NCI-H128 (cell line): ENCODE measurements at regions not wholly inside any gene's neighbourhood (a gene's known extent, or its start where the extent isn't known, plus 50 kb on each side); places are given as distances from the start of the nearest gene placed in this dataset.
"Not testable (repeated sequence)": the region's sequence is repeated elsewhere in the genome, so short reads cannot be mapped to it uniquely, and the experiment has no call there.

Experiments
- DNase-seq: peaks from one replicate; lab custom pipeline; 2025; ENCODE audit not compliant: unreplicated experiment; lab: John Stamatoyannopoulos, UW

DNA sequence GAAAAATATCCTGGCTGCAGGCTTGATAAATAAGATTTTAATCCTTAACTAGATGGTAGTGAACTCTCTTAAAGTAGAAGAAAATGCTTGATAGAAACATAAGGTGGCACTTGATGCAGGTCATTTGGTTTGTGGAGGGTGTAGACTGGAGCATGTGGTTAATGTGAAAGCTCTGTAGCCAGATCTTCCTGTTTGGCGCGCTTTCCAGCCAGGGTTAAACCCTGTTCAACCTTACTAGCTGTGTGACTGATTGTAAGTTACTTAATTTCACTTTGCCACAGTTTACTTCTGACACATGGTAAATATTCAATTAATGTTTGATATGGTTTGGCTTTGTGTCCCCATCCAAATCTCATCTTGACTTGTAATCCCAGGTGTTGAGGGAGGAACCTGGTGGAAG lies 394.0 kb downstream of the REEP3 start:
- no peak for DNase-seq

DNA sequence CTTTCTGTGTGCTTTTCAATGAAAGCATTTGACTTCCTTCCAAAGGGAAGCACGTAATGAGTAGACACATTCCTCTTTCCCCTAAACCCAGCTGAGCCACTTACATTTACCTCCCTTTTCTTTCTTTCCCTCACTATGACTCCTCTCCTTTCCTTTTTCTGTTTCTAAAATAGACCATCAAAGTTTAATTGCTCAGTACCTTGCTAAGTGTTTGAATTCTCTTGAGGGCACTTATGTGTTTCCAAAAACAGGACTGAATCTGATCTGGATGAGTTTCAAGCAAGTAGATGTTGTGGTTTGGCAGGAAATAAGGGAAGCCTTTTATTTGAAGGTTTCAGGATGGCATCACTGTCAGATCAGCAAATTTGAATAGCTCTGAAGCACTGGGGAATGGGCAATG lies 396.2 kb downstream of the REEP3 start:
- DNase-seq = no peak

DNA sequence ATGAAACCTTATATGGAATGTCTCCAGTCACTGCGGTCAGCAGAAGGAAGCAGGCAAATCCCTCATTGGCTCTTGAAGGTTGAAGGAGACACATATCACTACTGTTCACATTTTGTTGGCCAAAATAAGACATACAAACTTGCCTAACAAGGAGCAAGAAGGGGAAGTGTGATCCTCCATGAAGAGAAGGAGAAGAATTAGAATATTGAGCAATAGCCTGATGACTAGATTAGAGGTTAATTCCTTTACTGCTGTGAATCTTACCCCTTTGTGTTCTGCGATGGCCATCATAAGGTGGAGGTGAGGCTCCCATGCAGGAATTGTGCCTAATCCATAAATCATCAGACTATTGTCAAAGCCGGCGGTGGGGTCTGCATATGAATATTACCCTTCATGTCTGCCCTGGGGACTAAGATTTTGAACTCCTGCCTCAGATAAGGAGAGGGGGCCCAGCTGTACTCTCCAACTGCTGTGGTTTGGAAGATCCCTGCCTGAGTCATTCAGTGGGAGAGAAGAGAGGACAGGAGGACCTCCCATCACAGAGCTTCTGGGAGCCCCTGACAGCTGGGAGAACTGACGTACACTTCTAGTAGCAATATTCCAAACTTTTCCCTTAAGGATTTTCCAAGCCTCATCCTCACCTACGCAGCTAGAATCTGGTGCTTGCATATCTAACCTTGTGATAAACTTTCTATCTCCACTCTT lies 398.5 kb downstream of the REEP3 start:
- DNase-seq = no peak

DNA sequence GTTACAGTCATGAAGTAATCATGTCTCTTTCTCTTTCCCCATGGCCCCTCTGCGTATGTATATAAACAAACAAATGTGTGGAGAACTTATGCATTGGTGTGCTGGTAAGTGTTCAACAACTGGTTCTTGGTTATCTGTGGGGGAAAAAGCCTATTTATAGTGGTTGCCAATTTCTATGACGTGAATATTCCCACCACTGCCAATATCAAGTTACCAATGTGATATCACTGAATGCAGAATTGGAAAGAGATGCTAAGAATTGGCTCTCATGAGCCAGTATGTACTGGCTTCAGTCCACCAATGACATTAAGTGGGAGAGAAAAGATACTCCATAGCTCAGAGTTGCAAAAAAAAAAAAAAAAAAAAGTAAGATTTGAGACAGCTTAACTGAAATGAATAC lies 399.7 kb downstream of the REEP3 start:
- DNase-seq = no peak

DNA sequence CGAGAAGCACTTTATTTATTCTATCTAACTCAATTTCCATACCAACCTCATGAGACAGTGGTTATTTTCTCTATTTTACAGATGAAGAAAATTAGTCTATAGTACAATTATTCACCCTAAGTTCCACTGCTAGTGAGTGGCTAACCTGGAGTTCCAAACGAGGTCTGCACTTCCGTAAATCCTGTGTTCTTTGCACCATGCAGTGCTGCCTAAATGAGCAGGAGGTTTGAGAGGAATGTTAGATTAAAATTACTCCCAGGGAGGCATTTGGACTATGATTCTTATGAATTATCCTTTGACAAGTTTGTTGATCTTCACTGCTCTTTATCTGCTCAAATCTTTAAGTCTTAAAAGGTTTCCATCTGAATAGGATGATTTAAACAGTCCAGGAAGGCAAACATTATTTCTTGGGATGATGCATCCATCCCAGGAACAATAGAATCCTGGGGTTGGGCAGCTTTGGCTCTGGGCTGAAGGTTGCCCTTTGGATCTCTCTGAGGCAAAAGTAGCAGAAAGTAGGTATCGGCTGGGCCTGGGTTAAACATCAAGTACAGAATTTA lies 400.8 kb downstream of the REEP3 start:
- DNase-seq = no peak

DNA sequence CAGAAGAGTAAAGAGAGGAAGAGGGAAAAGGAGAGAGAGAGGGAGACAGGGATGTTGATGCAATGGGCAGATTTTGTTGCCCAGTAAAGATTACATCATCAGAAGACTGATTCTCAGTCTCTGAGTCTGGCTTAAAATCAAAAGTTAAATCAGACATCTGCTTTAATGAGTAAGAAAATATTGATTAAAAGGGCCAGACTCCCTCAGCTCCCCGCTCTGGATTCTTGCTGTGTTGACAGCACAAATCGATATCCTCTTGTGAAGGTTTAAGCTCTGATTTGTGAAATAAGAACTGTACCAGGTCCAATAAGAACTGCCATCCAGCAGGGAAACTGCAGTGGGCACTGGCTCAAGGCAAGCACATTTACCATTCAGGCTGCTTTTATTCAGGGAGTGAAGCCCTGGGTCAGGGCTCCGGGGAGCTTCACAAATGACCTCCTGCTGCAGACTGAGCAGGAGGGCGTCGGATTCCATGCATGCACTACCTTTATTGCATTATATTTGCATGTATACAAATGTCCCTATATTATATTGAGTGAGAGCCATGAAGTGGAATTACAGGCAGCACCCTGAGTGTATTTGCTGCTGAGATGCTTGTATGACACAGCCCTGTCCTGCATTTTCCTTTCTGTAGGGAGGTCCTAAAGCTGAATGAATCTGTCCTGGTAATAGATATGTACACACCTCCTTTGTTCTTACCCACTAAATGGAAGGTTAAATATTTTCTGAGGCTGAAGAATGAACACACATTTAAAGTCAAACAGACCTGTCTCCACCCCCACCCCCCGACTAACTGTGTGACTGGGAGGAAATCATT lies 401.5 kb downstream of the REEP3 start:
- DNase-seq = no peak

DNA sequence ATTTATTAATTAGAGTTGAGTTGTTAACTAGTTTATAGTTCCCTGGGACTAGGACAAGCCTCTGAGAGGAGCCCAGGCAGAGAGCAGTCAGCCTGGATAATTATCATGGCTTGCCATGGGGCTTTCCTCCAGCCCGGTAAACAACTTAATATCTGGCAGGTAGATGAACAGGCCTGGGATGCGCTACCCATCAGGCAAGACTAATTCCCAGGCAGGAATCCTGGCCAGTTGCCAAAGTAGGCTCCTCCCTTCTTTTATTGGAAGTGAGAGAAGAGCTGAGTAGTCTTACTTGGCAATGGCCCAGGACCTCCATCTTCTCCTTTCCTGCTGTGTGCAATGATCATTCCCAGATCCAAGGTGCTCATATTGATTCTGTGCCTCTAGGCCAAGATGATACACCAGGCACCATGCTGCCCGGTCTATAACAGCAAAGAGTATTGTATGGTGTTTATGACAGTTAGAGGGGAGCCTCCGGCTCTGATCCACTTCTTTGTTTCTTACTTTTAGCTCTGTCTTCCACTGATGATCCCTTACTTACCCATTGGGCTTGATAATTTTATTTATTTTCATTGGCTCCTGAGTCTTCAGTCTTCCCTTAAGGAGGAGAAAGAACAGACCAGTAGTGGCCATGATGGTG lies 408.7 kb downstream of the REEP3 start:
- DNase-seq = no peak

DNA sequence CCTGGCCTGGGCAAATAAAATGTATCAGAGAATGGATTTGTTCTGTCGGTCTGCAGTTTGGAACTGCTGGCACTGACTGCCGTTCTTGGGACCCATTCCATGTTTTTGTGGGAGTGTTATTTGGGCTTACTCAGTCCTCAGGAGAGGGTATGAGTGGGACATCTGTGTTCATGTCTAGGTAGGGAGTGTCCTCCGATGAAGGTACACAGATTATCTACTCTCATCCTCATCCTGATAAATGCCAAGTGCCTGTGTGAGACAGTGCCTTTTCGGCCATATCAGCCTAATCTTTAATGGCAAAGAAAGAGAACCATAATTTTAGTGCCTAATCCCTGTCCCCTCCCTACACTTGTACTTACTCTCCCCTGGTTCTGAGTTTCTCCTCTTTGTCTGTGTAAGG lies 409.4 kb downstream of the REEP3 start:
- no peak for DNase-seq

DNA sequence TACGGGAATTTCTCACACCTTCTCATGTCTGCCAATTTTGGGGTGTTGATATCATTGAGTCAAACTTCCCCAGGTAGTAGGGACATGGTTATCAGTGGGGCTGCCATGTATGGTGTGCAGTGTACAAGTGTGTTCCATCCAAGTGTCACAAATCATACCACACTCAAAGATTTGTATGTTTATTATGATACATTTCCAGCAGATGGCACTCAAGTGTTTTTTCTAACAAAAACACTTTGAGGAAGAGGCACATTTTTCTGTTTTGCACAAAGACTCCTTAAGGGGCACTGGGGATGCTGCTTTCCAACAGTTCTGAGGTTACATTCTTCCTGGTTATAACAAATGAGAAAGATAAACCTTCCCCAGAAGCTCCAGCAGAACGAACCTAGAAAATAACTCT lies 414.5 kb downstream of the REEP3 start:
- no peak for DNase-seq

DNA sequence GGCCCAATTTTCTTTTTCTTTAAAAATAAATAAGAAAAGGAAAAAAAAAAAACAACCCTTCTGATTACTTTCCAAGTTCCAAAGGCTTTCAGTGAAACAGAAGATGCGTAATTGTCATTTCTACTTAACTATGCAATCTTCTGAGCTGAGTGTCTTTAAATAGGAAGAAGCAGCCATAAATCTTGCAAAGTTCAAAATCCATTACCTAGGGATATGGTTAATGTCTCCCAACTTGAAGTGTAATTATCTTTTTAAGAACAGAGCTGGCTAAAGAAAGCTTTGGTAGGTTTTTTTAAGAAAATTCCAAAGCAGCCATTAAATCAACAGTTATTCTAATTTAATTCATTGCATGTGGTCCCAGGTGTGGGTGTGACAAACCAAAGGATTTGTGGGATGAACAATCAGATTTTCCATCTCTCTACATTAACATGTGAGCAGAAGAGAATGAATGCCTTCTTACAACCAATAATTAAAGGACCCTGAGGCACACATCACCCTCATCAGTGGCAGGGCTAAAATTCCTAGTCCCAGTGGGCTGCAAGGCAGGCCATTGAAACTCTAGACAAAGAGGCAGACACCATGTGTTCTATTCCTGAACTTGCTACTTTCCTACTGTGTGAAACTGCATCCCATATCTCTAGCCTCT lies 419.2 kb downstream of the REEP3 start:
- DNase-seq = no peak

DNA sequence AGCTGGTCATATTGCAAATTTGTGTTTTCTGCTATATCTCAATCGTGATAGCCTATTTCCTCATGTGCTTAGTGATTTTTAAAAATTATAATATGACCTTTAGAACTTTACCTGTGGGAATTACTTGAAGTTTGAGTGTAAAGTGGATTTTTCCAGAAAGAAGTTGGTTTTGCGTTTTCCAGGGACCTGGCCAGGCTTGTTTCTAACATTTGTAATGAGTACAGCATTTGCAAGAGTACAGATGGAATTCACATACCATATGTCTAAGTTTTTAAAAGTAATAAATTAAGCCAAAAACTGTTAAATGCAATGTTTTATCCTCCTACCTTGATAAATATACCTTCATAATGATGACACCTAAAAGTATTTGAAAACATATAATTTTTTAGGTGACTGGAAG lies 443.2 kb downstream of the REEP3 start:
- DNase-seq = no peak

DNA sequence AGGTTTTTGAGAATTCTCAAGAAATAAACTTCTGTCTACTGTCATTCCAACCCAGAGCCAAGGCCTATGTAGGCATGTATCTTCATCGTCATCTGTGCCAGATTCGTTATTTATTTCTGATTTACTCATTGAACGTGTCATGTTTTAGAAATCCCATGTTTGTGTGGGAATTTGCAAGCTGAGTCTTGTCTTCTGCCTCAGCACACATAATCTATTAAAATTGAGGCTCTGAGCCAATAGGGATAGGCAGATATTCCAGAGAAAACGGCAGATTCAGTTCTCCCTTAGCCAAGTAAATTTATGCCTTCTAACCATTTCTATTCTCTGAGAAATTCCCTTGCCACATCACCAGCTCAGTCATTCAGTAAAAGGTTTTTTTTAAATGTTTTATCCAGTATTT lies 444.6 kb downstream of the REEP3 start:
- DNase-seq = no peak

DNA sequence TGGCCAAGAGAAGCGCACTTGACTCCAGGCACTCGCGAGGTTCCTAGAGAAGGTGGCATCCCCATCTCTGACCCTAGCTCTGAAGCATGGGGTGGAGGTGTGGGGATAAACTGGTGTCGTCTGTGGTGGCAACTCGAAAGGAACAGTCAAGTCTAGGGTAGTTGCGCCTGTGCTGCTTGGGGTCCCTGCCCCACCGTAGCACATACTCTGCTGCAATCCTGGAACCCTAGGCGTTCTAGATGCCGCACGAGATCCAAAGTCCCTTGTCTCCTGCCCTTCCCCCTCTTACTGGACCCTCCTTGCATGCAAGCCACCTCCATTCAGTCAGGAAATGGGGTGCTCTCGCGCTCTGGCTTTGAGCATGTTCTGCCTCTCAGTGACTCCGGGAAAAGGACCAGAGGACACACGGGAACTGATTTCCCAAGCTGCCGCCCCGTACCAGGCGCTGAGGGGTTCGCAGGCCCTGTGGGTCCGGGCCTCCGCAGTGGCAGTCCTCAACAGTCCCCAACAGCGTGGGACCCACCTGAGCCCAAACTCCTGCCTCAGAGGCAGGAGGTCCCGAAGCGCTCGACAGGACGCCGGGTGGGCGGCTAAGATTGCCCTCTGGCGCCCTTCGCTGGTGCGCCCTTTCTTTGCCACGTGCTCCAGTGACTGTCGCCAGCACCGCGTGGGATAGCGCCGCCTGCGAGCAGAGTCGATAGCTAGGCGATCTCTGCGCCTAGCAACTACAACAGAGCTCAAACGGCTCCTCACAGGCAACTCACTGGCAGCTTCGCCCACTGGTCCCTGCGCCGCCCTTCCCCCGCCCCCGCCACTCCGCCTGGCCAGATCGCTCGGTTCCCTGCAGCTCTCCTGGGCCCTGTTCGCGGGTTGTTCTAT lies 452.0 kb downstream of the REEP3 start:
- DNase-seq = no peak

DNA sequence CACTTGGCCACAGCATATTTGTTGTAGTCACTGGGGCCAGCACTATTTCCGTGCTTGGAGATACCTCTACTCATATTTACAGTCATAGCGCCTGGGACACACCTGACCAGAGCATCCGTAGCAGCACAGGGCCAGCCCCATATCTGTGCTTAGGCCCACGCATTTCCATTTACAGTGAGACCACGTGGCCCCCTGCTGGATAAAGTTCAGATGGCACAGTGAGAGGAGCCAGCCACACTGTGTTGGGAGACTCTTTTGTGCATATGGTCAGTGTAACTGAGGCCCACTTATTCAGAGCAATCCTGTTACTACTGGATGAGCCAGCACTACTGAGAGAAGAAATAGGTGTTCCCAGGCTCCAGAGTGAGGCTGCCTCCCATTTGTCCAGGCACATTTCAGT lies 455.3 kb downstream of the REEP3 start:
- DNase-seq = no peak

DNA sequence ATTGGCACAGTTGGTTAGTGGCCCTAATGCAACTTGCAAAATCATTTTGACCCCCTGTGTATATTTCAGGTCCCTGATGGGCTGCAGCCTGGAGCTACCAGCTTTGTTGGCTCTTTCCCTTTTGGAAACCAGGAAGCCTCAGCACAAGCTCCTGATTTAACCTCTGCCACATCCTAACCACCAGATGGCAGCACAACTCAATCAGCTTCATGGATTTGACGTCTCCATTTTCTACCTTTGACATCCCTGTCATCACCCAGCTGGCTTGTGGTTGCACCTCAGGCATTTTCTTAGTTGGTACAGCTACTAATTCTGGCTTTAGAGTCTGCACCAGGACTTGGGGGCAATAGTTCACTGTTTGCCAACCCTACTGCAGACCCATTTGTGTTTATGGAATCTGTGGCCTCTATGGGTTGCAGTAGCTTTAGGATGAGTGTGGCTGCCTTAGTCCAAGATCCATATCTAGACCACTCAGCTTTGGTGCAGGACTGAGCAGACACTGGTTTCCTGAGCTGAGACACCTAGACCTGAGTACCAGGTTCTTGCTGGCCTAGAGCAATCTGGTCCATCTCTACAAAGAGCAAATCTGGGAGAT lies 456.2 kb downstream of the REEP3 start:
- no peak for DNase-seq

DNA sequence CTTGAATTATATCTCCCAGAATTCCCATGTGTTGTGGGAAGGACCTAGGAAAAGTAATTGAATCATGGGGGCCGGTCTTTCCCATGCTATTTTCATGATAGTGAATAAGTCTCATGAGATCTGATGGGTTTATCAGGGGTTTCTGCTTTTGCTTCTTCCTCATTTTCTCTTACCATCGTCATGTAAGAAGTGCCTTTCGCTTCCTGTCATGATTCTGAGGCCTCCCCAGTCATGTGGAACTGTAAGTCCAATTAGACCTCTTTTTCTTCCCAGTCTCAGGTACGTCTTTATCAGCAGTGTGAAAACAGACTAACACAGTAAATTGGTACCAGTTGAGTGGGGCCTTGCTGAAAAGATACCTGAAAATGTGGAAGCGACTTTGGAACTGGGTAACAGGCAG lies 459.7 kb downstream of the REEP3 start:
- not testable (repeated sequence) for DNase-seq

DNA sequence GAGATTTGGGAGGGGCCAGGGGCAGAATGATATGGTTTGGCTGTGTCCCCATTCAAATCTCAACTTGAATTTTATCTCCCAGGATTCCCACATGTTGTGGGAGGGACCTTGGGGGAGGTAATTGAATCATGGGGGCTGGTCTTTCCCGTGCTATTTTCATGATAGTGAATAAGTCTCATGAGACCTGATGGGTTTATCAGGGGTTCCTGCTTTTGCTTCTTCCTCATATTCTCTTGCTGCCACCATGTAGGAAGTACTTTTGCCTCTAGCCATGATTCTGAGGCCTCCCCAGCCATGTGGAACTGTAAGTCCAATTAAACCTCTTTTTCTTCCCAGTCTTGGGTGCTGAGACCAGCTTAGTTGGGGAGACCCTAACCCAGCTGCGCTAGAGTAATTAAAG lies 462.9 kb downstream of the REEP3 start:
- not testable (repeated sequence) for DNase-seq

DNA sequence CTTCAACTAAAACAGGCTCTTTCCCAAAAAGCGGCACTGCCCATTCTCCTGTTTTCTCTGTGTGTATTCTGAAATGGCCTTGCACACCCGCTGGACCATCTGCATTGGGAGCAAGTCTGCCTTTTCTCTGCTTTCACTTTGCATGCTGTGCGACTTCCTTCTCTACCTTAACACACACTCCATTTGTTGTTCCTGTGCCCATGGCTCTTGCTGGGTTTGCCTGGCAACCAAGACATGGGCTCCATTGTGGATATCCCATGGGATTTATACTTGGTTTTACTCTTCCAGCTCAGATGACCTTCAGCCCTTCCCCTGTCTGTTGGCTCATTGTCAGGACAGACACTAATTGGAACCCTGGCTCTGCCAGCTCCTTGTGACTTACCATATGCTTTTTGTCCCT lies 465.3 kb downstream of the REEP3 start:
- DNase-seq = no peak

DNA sequence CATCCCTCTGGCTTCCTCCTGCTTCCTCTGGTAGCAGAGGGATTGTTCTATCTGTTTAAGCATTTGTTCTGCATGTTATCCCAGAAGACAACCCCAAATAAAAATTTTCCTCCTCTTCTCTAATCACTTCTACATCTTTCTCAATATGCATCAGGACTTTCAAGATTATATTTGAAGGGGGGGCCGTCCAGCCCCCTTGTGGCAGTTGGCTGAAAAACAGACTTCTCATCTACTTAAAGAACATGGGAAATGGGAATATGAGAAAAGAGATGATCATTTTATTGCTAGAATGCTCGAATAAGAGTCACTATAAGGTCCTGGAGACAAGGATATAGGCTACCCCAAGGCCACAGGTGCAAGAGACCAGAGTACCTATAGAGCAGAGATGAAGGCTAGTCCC lies 466.0 kb downstream of the REEP3 start:
- DNase-seq = no peak

DNA sequence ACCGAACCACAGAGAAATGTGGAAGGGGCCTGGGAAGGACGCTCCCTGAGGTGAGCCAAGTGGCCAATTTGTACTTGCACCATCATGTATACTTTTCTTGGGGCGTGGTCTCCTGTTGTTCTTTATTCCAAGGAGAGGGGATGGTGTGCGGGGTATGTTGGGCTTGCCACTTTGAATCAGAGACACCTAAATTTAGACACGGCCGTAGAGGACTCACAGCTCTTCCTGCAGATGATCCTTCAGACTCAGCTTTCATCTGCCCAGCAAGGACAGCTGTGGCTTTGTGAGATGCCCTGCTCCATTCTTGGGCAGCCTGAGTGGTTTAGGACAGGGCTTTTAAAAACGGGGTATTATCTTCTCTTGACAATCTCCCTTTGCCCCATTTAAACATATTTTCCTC lies 473.2 kb downstream of the REEP3 start:
- DNase-seq = no peak
